HepG2 (cell line): ENCODE measurements at regions not wholly inside any gene's neighbourhood (a gene's known extent, or its start where the extent isn't known, plus 50 kb on each side); places are given as distances from the start of the nearest gene placed in this dataset.
"Not testable (repeated sequence)": the region's sequence is repeated elsewhere in the genome, so short reads cannot be mapped to it uniquely, and the experiment has no call there.

Experiments
- ATAC-seq: fragments of 200-7000 bp; cut with Tn5 transposase; 3 replicates; pipeline ENCODE4 v1.9.1; 2020; ENCODE audit warnings: mild to moderate bottlenecking, moderate library complexity
- BruUV-seq: library from RNA; stranded (reverse); fragments of 400-500 nt; replicated peaks from 2 replicates; lab custom pipeline; 2021; lab: Mats Ljungman, UMichigan
- CTCF ChIA-PET: fragments of 300-600 bp; formaldehyde crosslinking; extraction: SDS; loops from one replicate; lab custom pipeline; 2021; ENCODE audit warnings: low total read pairs, inconsistent platforms, low intra/inter-chr PET ratio; lab: Yijun Ruan, JAX
- POLR2A ChIA-PET: fragments of 350-600 bp; sonication (Branson Sonifier 250); formaldehyde crosslinking; loops from one replicate; lab custom pipeline; 2020; ENCODE audit warnings: antibody characterized with exemption, inconsistent platforms; lab: Yijun Ruan, JAX
- DNase-seq: peaks from one replicate; pipeline ENCODE4 v3.0.0-alpha.2; 2015; ENCODE audit warnings: low spot score
- FAIRE-seq: peaks from 3 replicates; lab custom pipeline; 2011; peaks lifted over from hg19 to GRCh38; lab: Jason Lieb, UNC
- H2AFZ ChIP-seq: one replicate; pipeline ENCODE4 v1.6.1; 2011; ENCODE audit warnings: low read length, inconsistent platforms
- H3K27ac ChIP-seq: fragments of 300-600 bp; 3 replicates; pipeline ENCODE4 v1.8.0; 2011; ENCODE audit warnings: mixed run types, mild to moderate bottlenecking, mixed read lengths, low read length, inconsistent platforms; ENCODE audit not compliant: insufficient read depth; ENCODE audit errors: extremely low read length
- H3K27me3 ChIP-seq, 2 experiments: fragments of 200-600 bp in 1 of 2; 2 replicates in 1 of 2; 3 replicates in 1 of 2; pipeline versions ENCODE4 v1.6.0 to v1.8.0; 2011; ENCODE audit warnings: low read length in 2 of 2, mild to moderate bottlenecking in 2 of 2, moderate library complexity in 2 of 2, inconsistent platforms in 1 of 2; ENCODE audit not compliant: insufficient read depth in 2 of 2, control insufficient read depth in 1 of 2
- H3K36me3 ChIP-seq, 2 experiments: fragments of 200-600 bp in 1 of 2; replicated peaks in 1 of 2; 2 replicates in 1 of 2; 3 replicates in 1 of 2; pipeline versions ENCODE4 v1.5.1 to v1.8.0; 2011; ENCODE audit warnings: low read length in 2 of 2, inconsistent platforms in 1 of 2; ENCODE audit not compliant: insufficient read depth in 2 of 2, control insufficient read depth in 1 of 2
- H3K4me1 ChIP-seq: 2 replicates; pipeline ENCODE4 v1.5.1; 2012; ENCODE audit warnings: low read length, inconsistent platforms; ENCODE audit not compliant: insufficient read depth
- H3K4me2 ChIP-seq: 2 replicates; pipeline ENCODE4 v1.6.0; 2011; ENCODE audit warnings: low read depth, low read length, inconsistent platforms
- H3K4me3 ChIP-seq, 3 experiments: fragments of 200-600 bp in 1 of 3; sonication (generic), shearing (Covaris generic) in 1 of 3; replicated peaks in 1 of 3; 2 replicates each; pipeline ENCODE4 v1.5.1; 2011 to 2016; ENCODE audit warnings: low read length in 3 of 3, inconsistent platforms in 2 of 3, low read depth in 2 of 3, mild to moderate bottlenecking in 2 of 3, control low read depth in 1 of 3, mixed read lengths in 1 of 3; ENCODE audit not compliant: insufficient read depth in 1 of 3
- H3K79me2 ChIP-seq: one replicate; pipeline ENCODE4 v1.6.1; 2011; ENCODE audit warnings: low read length, inconsistent platforms; ENCODE audit not compliant: insufficient read depth
- H3K9ac ChIP-seq: 2 replicates; pipeline ENCODE4 v1.6.0; 2011; ENCODE audit warnings: mild to moderate bottlenecking, low read depth, low read length, inconsistent platforms; ENCODE audit not compliant: insufficient read depth
- H3K9me3 ChIP-seq: 2 replicates; pipeline ENCODE4 v1.5.1; 2012; ENCODE audit warnings: mild to moderate bottlenecking, low read length
- H4K20me1 ChIP-seq: 2 replicates; pipeline ENCODE4 v1.6.0; 2011; ENCODE audit warnings: inconsistent platforms, mild to moderate bottlenecking, low read length, moderate library complexity; ENCODE audit not compliant: insufficient read depth
- ZBTB40 ChIP-seq, 2 experiments: fragments of 450-650 bp in 1 of 2; sonication (generic) in 1 of 2; formaldehyde crosslinking in 1 of 2; IDR thresholded peaks; 2 replicates each; pipeline versions ENCODE4 v1.6.1 to v1.8.0; 2016 to 2022; ENCODE audit warnings: antibody characterized with exemption in 1 of 2, mild to moderate bottlenecking in 1 of 2, missing genetic modification reagents in 1 of 2
- WGBS: methylation state at CpG from one replicate; pipeline ENCODE4 v1.1.6; 2017; ENCODE audit warnings: low lambda C conversion rate; 5-methylcytosine and 5-hydroxymethylcytosine counted together
- in situ Hi-C: cut with HindIII; loops from 2 replicates; pipeline ENCODE4 v1.10.0; 2017; ENCODE audit warnings: low pct_unique_long_range_greater_than_20kb; ENCODE audit not compliant: extremely low pct_ligation_motif_present
- intact Hi-C: fragments of 100-400 bp; cut with micrococcal nuclease; formaldehyde crosslinking; loops from one replicate; pipeline ENCODE4 v1.10.0; 2022; ENCODE audit not compliant: unreplicated experiment

- H2AFZ ChIP-seq; BruUV-seq; DNase-seq; POLR2A ChIA-PET; H3K9ac ChIP-seq; intact Hi-C loops; H3K79me2 ChIP-seq; H3K4me2 ChIP-seq; ATAC-seq; CTCF ChIA-PET; H3K4me3 ChIP-seq; H3K36me3 ChIP-seq; H3K4me1 ChIP-seq; H3K27me3 ChIP-seq; H3K27ac ChIP-seq; H3K9me3 ChIP-seq; TF ChIP-seq ZBTB40 (CRISPR knock-in tag; IDR thresholded peaks at IDR 0.05): not testable (repeated sequence)
- 7% methylated on average over 4 of the region's 4 CpGs for WGBS
- peak; percentile 68 for TF ChIP-seq ZBTB40 (IDR thresholded peaks at IDR 0.05)
- TF ChIP-seq, all 625 proteins: peak for 1; not testable (repeated sequence) for 624
- FAIRE-seq, in situ Hi-C loops, H4K20me1 ChIP-seq: not testable (repeated sequence)
Measured at GRCh38 chr15:20207198-20207597, 334.4 kb downstream of the GOLGA6L6 start.

GRCh38 chr15:20204177-20204866 is 337.3 kb downstream of the GOLGA6L6 start:
- POLR2A ChIA-PET, H3K4me3 ChIP-seq, in situ Hi-C loops, H2AFZ ChIP-seq, FAIRE-seq, H4K20me1 ChIP-seq, DNase-seq, ATAC-seq, H3K4me1 ChIP-seq, CTCF ChIA-PET, BruUV-seq, intact Hi-C loops, H3K79me2 ChIP-seq, H3K27ac ChIP-seq, H3K36me3 ChIP-seq, H3K9ac ChIP-seq, H3K9me3 ChIP-seq, H3K4me2 ChIP-seq, H3K27me3 ChIP-seq: not testable (repeated sequence)
- WGBS: 61% methylated on average over 11 of the region's 20 CpGs
